ENCODE measurements at regions not wholly inside any gene's neighbourhood (a gene's known extent, or its start where the extent isn't known, plus 50 kb on each side); places are given as distances from the start of the nearest gene placed in this dataset.

DNA sequence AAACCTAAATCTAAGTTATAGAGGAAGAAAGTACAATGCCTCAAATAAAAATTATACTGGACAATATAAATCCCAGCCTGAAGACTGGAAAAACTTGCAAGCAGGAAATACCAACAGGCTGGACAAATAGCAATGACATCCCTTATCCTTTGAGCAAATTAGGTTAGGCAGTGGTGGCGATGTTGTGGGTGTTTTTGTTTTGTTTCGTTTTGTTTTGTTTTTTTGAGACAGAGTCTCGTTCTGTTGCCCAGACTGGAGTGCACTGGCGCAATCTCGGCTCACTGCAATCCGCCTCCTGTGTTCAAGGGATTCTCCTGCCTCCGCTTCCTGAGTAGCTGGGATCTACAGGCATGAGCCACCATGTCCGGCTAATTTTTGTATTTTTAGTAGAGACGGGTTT is 57.3 kb upstream of the TES start:
- TF ChIP-seq, protein P1, sequence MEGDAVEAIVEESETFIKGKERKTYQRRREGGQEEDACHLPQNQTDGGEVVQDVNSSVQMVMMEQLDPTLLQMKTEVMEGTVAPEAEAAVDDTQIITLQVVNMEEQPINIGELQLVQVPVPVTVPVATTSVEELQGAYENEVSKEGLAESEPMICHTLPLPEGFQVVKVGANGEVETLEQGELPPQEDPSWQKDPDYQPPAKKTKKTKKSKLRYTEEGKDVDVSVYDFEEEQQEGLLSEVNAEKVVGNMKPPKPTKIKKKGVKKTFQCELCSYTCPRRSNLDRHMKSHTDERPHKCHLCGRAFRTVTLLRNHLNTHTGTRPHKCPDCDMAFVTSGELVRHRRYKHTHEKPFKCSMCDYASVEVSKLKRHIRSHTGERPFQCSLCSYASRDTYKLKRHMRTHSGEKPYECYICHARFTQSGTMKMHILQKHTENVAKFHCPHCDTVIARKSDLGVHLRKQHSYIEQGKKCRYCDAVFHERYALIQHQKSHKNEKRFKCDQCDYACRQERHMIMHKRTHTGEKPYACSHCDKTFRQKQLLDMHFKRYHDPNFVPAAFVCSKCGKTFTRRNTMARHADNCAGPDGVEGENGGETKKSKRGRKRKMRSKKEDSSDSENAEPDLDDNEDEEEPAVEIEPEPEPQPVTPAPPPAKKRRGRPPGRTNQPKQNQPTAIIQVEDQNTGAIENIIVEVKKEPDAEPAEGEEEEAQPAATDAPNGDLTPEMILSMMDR (conservative IDR thresholded peaks at IDR 0.05; ENCODE audit: low read depth, low read length): no peak
- no peak for TF ChIP-seq MAZ (IDR thresholded peaks at IDR 0.05; ENCODE audit: borderline replicate concordance, low read depth, low read length)
- TF ChIP-seq USF2 (IDR thresholded peaks at IDR 0.05; ENCODE audit: low read depth, low read length): no peak
